ENCODE measurements at regions not wholly inside any gene's neighbourhood (a gene's known extent, or its start where the extent isn't known, plus 50 kb on each side); places are given as distances from the start of the nearest gene placed in this dataset.

DNA sequence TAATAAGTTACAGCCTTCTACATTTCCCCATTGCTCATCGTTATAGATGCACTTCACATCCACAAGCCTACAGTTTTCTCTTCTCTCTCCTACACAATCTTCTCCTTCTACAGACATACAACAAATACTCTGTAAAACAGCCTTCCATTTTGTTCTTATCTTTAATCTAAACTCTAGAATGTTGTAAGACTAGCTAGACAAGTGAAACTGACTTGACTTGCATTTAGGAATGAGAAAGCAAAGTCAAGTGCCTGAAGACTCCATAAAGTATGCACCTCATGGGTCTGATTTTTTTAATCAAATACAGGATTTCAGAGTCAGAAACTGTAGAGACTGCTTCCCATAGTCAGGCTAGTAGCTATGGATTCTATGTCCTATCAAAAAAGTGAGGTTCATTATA is 190.3 kb downstream of the KLHL28 start:
- H3K9me3 ChIP-seq (replicated peaks in 1 of 11) = no peaks in the 10 kb centered on the region
- no peak overlapping the region for H3K4me3 ChIP-seq
- H4K20me1 ChIP-seq = no peaks in the 10 kb centered on the region
- H3K27me3 ChIP-seq = no peaks in the 10 kb centered on the region
- H3K9ac ChIP-seq = no peak overlapping the region
- H3K4me1 ChIP-seq = no peaks in the 10 kb centered on the region
- no peak overlapping the region for H3K4me2 ChIP-seq
- no peak for TF ChIP-seq Cebpa-rat (IDR thresholded peaks at IDR 0.05)
- no peak overlapping the region for H3K27ac ChIP-seq
- H3K36me3 ChIP-seq = no peaks in the 10 kb centered on the region

DNA sequence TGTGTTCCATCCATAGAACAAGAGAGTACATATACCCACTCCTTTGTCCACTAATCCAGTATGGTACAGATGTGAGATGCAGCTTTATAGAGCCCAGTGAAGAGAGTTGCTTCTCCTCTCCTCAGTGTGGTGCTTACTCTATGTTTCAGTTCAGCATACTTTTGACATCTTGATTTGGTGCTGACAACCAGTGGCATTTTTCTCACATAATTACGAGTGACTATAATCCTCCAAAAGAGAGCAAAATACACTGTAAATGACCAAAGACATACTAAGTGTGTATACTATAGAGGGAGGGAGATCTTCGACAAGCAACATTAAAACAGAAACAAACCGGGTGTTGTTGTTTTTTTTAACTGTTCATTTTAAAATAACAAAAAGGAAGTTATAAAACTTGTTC is 191.5 kb downstream of the KLHL28 start:
- no peak overlapping the region for H3K4me2 ChIP-seq
- no peaks in the 10 kb centered on the region for H3K27me3 ChIP-seq
- no peaks in the 10 kb centered on the region for H4K20me1 ChIP-seq
- no peaks in the 10 kb centered on the region for H3K4me1 ChIP-seq
- no peak overlapping the region for H3K27ac ChIP-seq
- H3K9ac ChIP-seq = no peak overlapping the region
- H3K9me3 ChIP-seq (replicated peaks in 1 of 11) = no peaks in the 10 kb centered on the region
- no peak for TF ChIP-seq Cebpa-rat (IDR thresholded peaks at IDR 0.05)
- no peak overlapping the region for H3K4me3 ChIP-seq
- H3K36me3 ChIP-seq = no peaks in the 10 kb centered on the region

DNA sequence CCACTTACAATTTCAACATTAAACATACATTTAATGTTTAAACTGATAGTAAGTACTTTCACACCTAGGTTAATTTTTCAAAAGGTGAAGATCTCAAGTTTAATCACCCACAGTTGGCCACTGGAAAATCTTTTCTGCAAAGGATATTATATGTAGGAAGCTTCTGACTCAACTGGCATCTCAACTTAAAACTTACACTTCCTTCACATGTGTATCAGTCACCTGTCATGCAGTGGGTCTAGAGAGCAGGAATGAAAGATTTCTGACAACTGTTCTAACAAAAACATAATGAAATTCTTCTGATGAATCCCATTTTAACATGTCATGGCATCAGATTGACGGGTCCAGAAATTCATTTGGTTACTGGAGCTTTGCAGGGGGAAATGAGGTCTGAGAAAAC is 192.8 kb downstream of the KLHL28 start:
- H3K9ac ChIP-seq = no peak overlapping the region
- H3K36me3 ChIP-seq = no peaks in the 10 kb centered on the region
- no peaks in the 10 kb centered on the region for H3K9me3 ChIP-seq (replicated peaks in 1 of 11)
- no peaks in the 10 kb centered on the region for H4K20me1 ChIP-seq
- no peaks in the 10 kb centered on the region for H3K27me3 ChIP-seq
- no peaks in the 10 kb centered on the region for H3K4me1 ChIP-seq
- H3K27ac ChIP-seq = no peak overlapping the region
- no peak overlapping the region for H3K4me3 ChIP-seq
- no peak overlapping the region for H3K4me2 ChIP-seq
- TF ChIP-seq Cebpa-rat (IDR thresholded peaks at IDR 0.05) = no peak

DNA sequence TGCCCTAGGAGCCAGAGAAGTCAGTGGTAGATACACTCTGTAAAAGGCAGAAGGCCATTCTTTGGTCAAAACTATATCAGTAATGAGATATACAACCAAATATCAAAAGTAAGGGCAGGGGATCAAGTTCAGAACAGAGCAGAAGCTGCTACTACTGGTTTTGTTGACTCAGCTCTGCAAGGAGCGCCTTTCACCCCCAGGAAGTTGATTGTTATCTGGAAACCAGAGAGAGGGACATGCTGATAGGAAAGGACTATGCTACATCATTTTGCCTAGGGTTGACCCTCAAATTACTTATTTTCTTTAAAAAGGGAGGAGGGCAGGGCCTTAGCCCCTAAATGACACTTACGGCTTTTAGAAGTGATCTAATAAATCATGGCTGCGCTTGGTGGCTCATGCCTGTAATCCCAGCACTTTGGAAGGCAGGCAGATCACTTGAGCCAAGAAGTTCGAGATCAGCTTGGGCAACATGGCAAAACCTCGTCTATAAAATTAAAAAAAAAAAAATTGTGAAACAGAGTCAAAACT is 194.0 kb downstream of the KLHL28 start:
- Histone ChIP-seq H3K36me3 (no peaks in the 10 kb centered on the region), H3K9me3 (replicated peaks in 1 of 11) (no peaks in the 10 kb centered on the region), H3K9ac (no peak overlapping the region), H3K27me3 (no peaks in the 10 kb centered on the region), H3K27ac (no peak overlapping the region), H3K4me2 (no peak overlapping the region), H3K4me1 (no peaks in the 10 kb centered on the region), H4K20me1 (no peaks in the 10 kb centered on the region), H3K4me3 (no peak overlapping the region)
- TF ChIP-seq Cebpa-rat (IDR thresholded peaks at IDR 0.05) = no peak

DNA sequence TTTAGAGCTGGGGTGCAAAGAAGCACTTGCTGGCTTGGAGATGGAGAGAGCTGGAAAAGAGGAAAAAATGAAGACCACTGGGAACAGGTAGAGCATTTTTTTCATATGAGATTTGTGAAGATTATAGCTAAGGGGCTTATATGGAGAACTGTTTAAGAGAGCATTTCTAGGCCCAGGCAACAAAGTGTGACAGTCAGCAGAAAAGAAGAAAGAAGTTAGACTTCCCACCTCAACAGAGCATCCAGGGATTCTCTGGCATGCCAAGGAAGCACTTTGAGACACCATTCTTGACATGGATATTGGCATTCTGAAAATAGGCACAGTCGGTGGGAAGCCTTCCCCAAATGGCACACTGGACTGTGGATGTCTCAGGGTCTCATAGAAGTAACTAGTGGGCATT is 195.5 kb downstream of the KLHL28 start:
- Histone ChIP-seq H3K9me3 (replicated peaks in 1 of 11) (no peaks in the 10 kb centered on the region), H3K27ac (no peak overlapping the region), H3K9ac (no peak overlapping the region), H4K20me1 (no peaks in the 10 kb centered on the region), H3K27me3 (no peaks in the 10 kb centered on the region), H3K4me3 (no peak overlapping the region), H3K4me2 (no peak overlapping the region), H3K36me3 (no peaks in the 10 kb centered on the region), H3K4me1 (no peaks in the 10 kb centered on the region)
- no peak for TF ChIP-seq Cebpa-rat (IDR thresholded peaks at IDR 0.05)

DNA sequence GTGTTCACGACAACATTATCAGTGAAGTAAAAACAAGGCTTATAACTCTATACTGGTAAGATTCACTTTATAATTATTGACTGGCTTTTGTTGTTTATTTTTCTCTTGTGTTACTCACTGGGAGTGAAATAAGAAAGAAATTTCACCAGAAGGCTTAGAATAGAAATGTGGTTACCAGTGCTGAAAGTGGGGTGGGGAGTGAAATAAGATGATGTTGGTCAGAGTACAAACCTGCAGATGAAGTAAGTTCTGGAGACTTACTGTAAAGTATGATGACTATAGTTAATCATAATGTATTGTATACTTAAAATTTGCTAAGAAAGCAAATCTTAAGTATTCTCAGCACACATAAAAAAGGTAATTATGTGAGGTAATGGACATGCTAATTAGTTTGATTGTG is 198.4 kb downstream of the KLHL28 start:
- TF ChIP-seq Cebpa-rat (IDR thresholded peaks at IDR 0.05) = no peak
- no peaks in the 10 kb centered on the region for H3K36me3 ChIP-seq
- H3K27ac ChIP-seq = no peak overlapping the region
- H3K4me2 ChIP-seq = no peak overlapping the region
- H3K4me3 ChIP-seq = no peak overlapping the region
- no peaks in the 10 kb centered on the region for H4K20me1 ChIP-seq
- H3K4me1 ChIP-seq = no peaks in the 10 kb centered on the region
- H3K9ac ChIP-seq = no peak overlapping the region
- H3K9me3 ChIP-seq (replicated peaks in 1 of 11) = no peaks in the 10 kb centered on the region
- no peaks in the 10 kb centered on the region for H3K27me3 ChIP-seq

DNA sequence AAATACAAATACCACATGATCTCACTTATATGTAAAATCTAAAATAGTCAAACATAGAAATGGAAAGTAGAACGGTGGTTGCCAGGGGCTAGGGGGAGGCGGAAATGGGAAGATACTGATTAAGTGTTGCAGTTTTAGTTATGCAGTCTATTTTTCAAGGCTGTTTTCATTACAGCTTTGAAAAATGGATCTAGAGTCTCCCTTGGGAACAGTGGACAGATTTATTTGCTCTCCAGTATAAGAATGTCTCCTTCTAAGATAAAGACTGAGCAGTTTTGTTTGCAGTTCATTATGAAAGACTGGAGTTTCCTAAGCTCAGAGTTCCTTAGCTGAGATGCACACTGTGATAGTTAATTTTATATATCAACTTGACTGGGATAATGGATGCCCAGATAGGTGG is 202.5 kb downstream of the KLHL28 start:
- H3K4me3 ChIP-seq = no peak overlapping the region
- H3K9me3 ChIP-seq (replicated peaks in 1 of 11) = no peaks in the 10 kb centered on the region
- no peaks in the 10 kb centered on the region for H3K36me3 ChIP-seq
- H3K9ac ChIP-seq = no peak overlapping the region
- H3K4me2 ChIP-seq = no peak overlapping the region
- H3K27ac ChIP-seq = no peak overlapping the region
- H4K20me1 ChIP-seq = no peaks in the 10 kb centered on the region
- TF ChIP-seq Cebpa-rat (IDR thresholded peaks at IDR 0.05) = no peak
- no peaks in the 10 kb centered on the region for H3K27me3 ChIP-seq
- no peaks in the 10 kb centered on the region for H3K4me1 ChIP-seq

DNA sequence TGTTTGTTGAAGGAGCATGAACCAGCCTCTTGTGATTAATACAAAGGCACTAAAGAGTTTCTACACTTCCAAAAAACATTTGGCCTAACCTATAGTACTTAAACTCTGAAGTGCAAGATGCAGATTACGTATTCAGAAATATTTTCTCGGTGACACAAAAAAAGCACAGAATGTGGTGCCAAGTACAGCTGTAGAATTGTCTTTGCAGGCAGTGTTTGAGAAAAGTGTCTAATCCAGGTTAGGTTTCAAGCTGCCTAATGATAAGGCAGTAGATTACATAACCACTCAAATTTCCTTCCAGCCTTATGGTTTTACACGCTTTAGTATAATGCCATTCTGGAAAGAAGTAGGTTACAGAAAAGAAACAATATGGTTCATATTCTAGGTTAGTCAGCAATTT is 205.2 kb downstream of the KLHL28 start:
- Histone ChIP-seq H3K36me3 (no peaks in the 10 kb centered on the region), H3K9ac (no peak overlapping the region), H3K4me2 (no peak overlapping the region), H3K27me3 (no peaks in the 10 kb centered on the region), H4K20me1 (no peaks in the 10 kb centered on the region), H3K27ac (no peak overlapping the region), H3K4me3 (no peak overlapping the region), H3K9me3 (replicated peaks in 1 of 11) (no peaks in the 10 kb centered on the region), H3K4me1 (no peaks in the 10 kb centered on the region)
- no peak for TF ChIP-seq Cebpa-rat (IDR thresholded peaks at IDR 0.05)

DNA sequence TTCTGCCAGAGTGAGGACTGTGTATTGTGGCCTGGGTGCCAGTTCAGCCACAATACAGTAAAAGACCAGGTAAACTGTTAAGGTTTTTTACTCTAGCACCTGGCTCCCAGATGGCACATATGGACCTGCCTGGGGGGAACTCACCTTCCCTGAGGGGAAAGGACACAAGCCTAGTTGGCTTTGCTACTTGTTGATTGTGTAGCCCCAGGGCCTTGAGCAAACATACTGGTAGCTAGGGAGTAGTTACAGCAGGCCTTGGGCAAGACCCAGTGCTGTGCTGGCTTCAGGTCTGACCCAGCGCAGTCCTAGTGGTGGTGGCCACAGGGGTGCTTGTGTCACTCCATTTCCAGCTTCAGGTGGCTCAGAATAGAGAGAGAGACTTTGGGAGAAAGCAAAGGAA is 216.4 kb downstream of the KLHL28 start:
- H3K27me3 ChIP-seq = no peaks in the 10 kb centered on the region
- H3K36me3 ChIP-seq = no peaks in the 10 kb centered on the region
- no peak overlapping the region for H3K9ac ChIP-seq
- no peaks in the 10 kb centered on the region for H3K4me1 ChIP-seq
- H3K4me2 ChIP-seq = no peak overlapping the region
- H3K27ac ChIP-seq = no peak overlapping the region
- no peak for TF ChIP-seq Cebpa-rat (IDR thresholded peaks at IDR 0.05)
- H4K20me1 ChIP-seq = no peaks in the 10 kb centered on the region
- no peak overlapping the region for H3K4me3 ChIP-seq
- peaks cover 0 to 5% (median 0%) of the 10 kb centered on the region in 11 experiments; a peak in 5 of 22 replicates for H3K9me3 ChIP-seq (replicated peaks in 1 of 11)

DNA sequence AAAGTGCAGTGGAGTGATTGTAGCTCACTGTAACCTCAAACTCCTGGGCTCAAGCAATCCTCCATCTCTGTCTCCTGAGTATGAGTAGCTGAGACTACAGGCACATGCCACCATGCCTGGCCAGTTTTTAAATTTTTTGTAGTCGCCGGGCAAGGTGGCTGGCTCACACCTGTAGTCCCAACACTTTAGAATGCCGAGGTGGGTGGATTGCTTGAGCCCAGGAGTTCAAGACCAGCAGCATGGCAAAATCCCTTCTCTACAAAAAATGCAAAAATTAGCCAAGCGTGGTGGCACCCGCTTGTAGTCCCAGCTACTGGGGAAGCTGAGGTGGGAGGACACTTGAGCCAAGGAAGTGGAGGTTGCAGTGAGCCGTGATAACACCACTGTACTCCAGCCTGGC is 219.5 kb downstream of the KLHL28 start:
- no peak overlapping the region for H3K27ac ChIP-seq
- peaks cover 0 to 5% (median 0%) of the 10 kb centered on the region in 11 experiments; a peak in 4 of 22 replicates for H3K9me3 ChIP-seq (replicated peaks in 1 of 11)
- no peaks in the 10 kb centered on the region for H3K36me3 ChIP-seq
- H4K20me1 ChIP-seq = no peaks in the 10 kb centered on the region
- TF ChIP-seq Cebpa-rat (IDR thresholded peaks at IDR 0.05) = no peak
- H3K4me3 ChIP-seq = no peak overlapping the region
- no peaks in the 10 kb centered on the region for H3K4me1 ChIP-seq
- no peak overlapping the region for H3K4me2 ChIP-seq
- H3K27me3 ChIP-seq = no peaks in the 10 kb centered on the region
- H3K9ac ChIP-seq = no peak overlapping the region

All from BLaER1 treated with 17β-estradiol and CSF1 and Interleukin-3, amounts not matched to agents 10 nM and 100 nM (cell line).